AML-193 (cell line): ENCODE measurements at regions not wholly inside any gene's neighbourhood (a gene's known extent, or its start where the extent isn't known, plus 50 kb on each side); places are given as distances from the start of the nearest gene placed in this dataset.

Experiments used
- DNase-seq, 2 experiments: peaks; one replicate each; lab custom pipeline; 2025; lab: John Stamatoyannopoulos, UW

DNA sequence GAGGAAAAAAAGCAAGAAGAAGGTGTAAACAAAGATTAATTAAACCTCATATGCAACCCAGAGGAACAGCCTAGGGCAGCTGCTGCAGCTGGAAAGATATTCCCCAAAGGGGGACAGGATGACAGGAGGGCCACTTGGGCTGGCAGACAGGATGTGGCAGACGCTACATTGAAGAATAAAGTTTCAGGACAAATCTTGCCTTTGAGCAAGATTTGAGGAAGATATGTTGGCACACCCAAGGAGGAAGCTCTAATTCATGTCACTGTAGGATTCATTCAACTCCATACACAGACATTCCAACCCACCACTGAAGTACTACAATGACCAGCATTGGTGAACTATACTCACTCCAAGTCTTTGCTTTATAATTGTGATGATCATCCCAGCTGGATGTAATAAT, 504.0 kb downstream of the SHQ1 start:
- DNase-seq: peak; percentile 45 to 66

DNA sequence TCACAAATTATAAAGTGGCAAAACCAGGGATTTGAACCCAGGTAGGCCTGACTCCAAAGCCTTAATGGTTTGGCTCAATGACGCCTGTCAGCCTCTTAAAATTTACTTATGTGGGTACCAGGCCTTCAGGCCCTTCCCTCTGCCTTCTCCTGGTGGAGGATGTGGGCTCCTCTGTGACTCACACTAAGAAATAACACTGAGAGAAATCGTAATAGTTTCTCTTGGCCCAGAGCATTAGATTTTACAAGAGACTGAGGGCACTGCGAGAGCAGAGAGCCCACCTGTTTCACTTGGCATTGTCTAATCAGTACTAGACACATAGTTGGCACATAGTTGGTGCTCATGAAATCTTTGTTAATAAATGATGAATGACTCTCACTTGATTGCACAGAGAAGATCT, 505.2 kb downstream of the SHQ1 start:
- DNase-seq: no peak

GRCh38 chr3:72342450-72342849, 505.8 kb downstream of the SHQ1 start:
- no peak for DNase-seq

GRCh38 chr3:72341920-72342319, 506.3 kb downstream of the SHQ1 start:
- no peak for DNase-seq

DNA sequence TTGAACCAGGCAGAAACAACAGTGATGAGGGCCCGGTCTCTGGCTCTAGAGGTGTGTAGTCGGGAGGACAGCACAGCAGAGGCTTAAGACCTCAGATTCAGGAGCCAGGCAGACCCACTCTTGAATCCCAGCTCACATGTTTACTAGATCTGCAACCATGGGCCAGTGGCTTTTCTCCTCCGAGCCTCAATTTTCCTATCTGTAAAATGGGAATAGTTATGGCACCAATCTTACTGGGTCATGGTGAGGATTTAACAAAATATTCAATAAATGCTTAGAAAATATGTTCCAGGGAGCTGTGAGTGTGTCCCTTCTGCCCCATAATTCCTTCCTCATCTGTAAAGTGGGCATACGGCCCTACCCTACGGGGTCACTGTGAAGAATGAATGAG, 506.9 kb downstream of the SHQ1 start:
- no peak for DNase-seq

DNA sequence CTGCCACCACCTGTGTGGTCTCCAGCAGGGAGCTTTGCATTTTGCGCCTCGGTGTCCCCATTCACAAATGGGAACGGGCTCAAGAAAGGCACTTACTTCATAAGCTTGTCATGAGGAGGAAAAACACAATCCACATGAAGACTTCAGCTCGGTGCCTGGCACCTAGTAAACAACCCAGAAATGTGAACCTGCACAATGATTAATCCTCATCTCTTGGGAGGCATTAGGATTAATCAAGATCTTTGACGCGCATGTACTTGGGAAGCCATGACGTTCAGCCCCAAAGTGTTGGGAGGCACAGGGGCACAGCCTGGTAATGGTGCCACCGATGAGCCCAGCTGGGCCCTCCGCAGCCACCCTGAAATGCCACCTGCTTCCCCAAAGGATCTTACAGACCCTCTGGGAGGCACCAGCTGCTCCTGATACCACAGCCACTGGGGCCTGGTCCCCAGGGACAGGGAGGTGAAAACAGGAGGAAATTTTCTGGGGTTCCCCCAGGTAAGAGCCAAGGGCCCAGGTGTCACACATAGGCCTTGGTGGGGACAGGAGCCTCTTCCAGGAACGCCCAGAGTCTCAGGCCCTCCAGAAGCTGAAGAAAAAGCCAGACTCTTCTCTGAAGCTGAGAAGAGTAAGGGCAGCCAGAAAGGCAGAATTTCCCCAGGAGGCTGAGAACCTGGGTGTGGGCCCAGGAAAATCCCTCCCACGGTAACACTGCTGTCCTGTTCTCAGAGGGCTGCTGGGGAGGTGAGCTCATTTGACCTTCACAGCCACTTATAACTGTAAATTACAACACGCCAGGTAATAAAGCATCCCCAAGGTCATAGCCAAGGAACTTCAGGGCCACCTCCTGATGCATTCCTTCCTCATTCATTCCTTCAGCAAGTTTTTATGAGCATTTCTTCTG, 507.5 kb downstream of the SHQ1 start:
- no peak for DNase-seq

GRCh38 chr3:72340056-72340455, 508.2 kb downstream of the SHQ1 start:
- no peak for DNase-seq

DNA sequence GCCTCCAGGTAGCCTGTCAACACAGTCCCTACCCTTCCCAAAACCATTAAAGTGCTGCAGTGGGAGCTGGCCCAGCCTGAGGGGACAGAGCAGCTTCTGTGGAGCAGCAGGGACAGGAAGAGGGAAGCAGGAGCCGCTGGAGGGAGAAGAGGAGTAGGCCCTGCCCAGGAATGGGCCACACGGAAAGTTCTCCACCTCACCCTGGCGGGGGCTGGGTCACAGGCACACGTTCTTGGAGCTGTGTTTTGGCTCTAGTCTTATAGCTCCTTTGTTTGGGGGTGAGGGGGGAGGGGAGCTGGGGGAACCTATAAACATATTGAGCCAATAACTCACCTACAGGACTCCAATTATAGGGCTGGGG, 508.6 kb downstream of the SHQ1 start:
- no peak for DNase-seq

DNA sequence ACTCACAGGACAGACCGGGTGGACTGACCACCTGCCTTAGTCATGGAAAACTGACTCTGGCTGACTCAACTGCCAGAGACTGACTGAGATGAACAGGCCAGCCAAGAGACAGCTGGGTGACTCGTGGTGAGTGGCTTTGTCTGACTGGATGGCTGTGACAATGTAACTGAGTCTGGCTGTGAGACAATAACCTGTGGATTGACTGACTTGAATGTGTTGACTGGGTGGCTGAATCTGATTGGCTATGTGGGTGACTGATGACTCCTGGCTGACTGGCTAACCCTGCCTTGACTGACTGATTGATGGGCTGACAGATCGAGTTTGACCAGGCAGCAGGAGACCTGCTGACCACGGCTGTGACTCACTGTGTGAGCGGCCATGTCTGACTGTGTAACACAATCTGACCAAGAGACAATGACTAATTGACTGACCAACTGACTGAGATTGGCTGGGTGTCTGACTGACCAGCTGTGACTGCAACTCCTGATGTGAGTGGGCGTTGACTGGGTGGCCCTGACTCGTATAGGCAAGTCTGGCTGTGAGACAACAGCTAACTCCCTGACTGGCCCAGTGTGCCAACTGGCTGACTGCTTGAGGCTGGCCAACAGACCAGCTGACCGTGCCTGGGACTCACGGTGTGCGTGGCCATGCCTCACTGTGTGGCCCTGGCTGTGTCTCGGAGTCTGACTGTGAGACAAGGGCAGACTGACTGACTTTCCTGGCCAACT, 509.1 kb downstream of the SHQ1 start:
- no peak for DNase-seq

DNA sequence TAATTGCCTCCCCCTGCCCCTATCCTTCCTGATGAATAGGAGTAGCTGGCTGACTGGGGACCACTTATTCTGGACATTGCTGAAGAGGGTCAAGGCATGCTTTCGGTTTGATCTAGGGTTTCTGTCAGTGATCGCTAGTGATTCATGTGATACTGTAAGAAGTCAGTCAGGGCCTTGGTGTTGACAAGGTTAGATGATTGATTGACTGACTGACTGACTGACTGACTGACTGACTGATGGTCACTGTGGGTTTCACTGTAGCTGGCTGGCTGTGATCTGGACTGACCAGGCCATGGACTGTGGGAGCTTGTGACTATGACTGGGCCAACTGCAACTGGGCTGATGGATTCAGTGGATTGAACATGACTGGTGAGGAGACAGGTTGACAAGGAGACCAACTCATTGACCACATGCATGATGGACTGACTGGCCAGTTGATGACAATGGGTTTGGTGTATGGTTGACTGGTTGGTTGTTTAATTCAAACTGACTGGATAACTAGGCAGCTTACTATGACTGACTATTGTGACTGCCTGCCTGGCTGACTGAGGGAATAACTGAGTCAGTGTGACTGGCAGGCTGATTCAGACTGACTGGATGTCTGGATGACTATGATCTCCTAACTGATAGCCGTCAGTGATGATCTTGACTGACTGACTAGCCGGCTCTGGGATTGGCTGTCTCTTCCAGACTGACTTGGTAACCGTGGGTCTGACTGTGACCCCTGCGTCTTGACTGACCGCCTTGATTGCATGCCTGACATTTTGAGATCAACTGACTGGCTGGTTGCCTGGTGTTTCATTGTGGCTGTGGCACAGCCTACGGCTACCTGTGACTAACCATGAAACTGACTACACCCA, 509.9 kb downstream of the SHQ1 start:
- no peak for DNase-seq

DNA sequence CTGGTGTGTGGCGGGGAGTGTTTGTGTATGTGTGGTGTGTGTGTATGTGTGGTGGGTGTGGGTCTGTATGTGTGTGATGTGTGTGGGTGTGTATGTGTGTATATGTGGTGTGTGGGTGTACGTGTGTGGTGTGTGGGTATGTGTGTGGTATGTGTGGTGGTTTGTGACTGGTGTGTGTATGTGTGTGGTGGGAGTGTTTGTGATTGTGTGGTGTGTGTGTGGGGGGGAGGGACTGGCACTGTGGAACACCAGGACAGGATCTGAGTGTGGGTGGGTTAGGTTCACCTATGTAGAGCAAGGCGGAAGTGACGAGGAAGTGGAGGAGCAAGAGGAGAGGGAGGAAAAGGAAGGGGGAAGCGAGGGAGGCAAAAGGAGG, 510.8 kb downstream of the SHQ1 start:
- DNase-seq: no peak

DNA sequence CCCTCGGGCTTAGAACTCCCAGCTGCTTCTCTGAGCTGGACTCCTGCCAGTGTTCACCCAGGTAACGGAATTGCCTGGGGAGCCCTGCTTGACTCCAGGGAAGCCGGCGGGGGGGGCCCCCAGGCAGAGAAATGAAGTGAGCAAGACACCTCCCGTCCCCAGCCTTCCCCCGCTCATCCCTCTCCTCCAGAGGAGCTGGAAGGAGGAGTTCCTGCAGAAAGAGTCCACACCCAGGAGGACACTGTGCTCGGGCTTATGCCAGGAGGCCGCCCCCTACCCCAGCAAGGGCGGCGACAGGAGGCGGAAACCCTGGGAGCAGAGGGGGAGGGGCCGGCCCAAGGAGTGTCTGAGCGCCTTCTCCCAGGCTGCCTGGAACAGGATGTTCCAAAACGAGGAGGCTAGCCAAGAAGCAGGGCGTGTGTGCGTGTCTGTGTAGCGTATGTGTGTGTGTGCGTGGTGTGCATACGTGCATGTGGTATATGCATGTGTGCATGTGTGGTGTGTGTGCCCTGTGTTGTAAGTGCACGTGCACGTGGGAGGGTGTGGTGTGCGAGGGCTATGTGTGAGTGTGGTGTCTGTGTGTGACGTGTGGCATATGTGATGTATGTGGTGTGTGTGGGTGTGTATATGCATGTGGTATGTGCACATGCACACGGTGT, 511.3 kb downstream of the SHQ1 start:
- DNase-seq: no peak

DNA sequence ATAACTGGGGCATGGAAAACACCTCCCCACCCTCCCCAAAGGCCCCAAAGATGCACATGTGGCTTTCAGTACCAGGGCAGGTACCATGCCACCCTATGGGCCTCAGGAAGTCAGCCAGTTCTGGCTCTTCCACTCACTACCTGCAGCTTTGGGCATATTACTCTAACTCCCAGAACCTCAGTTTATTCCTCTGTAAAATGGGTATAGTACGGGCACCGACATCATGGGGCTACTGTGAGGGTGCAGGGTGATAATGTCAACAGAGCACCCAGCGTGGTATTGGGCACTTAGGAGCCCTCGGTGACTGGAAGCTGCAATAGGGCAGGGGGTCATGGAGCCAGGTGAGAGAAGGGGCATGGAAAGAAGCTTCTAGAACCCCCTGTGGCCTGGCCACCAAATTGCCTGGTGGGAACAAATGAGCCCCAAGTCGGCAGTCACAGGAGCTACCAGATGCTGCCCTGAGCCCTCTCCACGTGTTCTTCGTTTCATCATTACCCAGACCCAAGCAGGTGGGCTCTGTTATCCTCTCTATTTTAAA, 512.1 kb downstream of the SHQ1 start:
- no peak for DNase-seq

GRCh38 chr3:72335458-72336095, 512.7 kb downstream of the SHQ1 start:
- DNase-seq: no peak

- no peak for DNase-seq
Observed at GRCh38 chr3:72334681-72335457, 513.4 kb downstream of the SHQ1 start.

DNA sequence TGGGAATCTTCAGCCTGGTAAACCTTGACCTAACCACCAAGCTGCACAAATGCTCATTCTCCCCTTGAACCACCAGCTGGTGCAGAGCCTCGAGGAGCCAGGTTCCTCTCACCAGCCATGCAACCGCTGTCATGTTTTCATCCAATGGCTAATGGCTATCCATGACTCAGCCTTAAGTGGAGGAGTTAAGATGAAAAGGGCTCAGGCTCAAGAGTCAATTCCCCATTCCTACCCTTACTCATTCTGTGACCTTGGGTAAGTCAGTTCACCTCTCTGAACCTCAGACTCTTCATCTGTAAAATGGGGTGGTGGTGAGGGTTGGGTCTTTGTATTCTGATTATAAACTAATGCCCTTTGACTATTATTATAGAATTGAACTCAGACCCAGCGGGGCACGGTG, 515.6 kb downstream of the SHQ1 start:
- no peak for DNase-seq

GRCh38 chr3:72332036-72332435, 516.2 kb downstream of the SHQ1 start:
- no peak for DNase-seq

DNA sequence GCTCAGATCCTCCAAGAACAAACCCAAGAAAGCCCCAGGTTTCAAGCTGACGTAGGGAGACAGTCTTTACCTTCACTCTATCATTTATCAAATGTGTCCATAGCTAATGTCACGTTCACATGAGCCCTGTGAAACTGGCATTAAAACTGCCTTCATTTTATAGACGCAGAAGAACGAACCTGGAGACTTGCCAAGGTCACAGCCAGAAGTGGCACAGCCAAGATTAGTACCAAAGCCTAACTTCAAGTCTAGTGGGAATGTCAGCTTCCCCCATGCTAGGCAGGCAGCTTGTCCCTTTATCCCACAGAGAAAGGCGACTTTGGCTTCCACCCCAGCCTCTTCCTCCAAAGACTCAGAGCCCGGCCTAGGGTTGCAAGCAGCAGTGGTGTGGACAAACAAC, 517.2 kb downstream of the SHQ1 start:
- no peak for DNase-seq

DNA sequence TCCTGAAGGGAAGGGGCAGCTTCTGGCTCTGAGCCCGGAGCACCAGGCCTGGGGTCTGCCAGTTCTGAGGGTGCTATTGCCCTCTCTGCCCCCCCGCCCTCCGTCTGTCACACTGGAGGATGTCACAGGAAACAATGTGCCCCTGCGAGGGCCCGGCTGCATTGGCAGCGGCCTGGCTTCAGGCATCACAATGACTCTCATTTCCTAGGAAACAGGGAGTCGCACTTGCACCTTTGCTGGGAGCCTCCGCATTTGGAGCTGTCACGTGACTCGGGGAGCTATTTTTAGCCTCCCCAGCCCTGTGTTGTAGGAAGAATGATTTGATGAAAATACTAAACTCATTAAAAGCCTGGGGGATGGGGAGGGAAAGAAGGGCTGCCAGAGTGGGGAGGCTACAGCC, 518.9 kb downstream of the SHQ1 start:
- DNase-seq: no peak

DNA sequence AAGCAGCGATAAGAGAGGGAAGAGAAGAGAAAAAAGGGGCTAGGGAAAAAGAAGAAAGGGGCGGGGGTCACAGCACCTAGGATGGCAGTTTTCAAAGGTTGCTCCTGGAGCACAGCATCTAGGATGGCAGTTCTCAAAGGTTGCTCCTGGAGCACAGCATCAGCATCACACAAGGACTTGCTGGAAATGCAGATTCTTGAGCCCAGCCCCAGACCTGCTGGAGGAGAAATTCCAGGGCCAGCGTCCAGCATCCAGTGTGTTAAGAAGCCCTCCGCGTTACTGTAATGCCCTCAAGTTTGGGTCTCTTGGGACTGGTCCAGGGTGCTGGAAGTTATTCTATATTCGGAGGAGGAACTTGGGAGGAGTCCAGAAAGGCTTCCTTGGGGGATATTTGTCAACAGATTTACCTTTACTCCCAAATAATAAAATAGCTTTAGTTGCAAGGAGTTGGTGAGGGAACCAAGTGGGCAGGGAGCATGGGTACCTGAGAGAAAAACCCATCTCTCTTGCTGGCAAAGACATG, 519.4 kb downstream of the SHQ1 start:
- DNase-seq: no peak
